GM23248 (cell line): ENCODE measurements at regions not wholly inside any gene's neighbourhood (a gene's known extent, or its start where the extent isn't known, plus 50 kb on each side); places are given as distances from the start of the nearest gene placed in this dataset.

Experiments
- DNase-seq: peaks from one replicate; pipeline ENCODE4 v3.0.0-alpha.2; 2015
- H2AFZ ChIP-seq: fragments of 200-600 bp; sonication (generic); 2 replicates; pipeline ENCODE4 v1.6.1; 2016; ENCODE audit warnings: antibody characterized with exemption
- H3F3A ChIP-seq: fragments of 200-600 bp; sonication (generic); 2 replicates; pipeline ENCODE4 v1.6.1; 2016; ENCODE audit warnings: mild to moderate bottlenecking, antibody characterized with exemption, mixed run types; ENCODE audit not compliant: insufficient read depth
- H3K27ac ChIP-seq: fragments of 200-600 bp; sonication (generic); 2 replicates; pipeline ENCODE4 v1.5.1; 2016; ENCODE audit warnings: mild to moderate bottlenecking
- H3K27me3 ChIP-seq: fragments of 200-600 bp; sonication (generic); replicated peaks from 2 replicates; pipeline ENCODE4 v1.6.1; 2016; ENCODE audit warnings: mild to moderate bottlenecking; ENCODE audit not compliant: insufficient read depth
- H3K36me3 ChIP-seq: fragments of 200-600 bp; sonication (generic); 2 replicates; pipeline ENCODE4 v1.6.1; 2016; ENCODE audit warnings: low read depth, mild to moderate bottlenecking
- H3K4me1 ChIP-seq: fragments of 200-600 bp; sonication (generic); 2 replicates; pipeline ENCODE4 v1.6.1; 2016; ENCODE audit warnings: mild to moderate bottlenecking; ENCODE audit not compliant: insufficient read depth
- H3K4me2 ChIP-seq: fragments of 200-600 bp; sonication (generic); one replicate; pipeline ENCODE4 v1.6.1; 2016; ENCODE audit warnings: mild to moderate bottlenecking; ENCODE audit not compliant: unreplicated experiment
- H3K4me3 ChIP-seq: fragments of 200-600 bp; sonication (generic); 2 replicates; pipeline ENCODE4 v1.5.1; 2016; ENCODE audit warnings: mild to moderate bottlenecking
- H3K79me2 ChIP-seq: fragments of 200-600 bp; sonication (generic); 2 replicates; pipeline ENCODE4 v1.6.1; 2016; ENCODE audit warnings: mild to moderate bottlenecking; ENCODE audit not compliant: insufficient read depth
- H3K9ac ChIP-seq: fragments of 200-600 bp; sonication (generic); 2 replicates; pipeline ENCODE4 v1.6.1; 2016; ENCODE audit warnings: mild to moderate bottlenecking
- H3K9me2 ChIP-seq: fragments of 200-600 bp; sonication (generic); 2 replicates; pipeline ENCODE4 v1.6.1; 2016; ENCODE audit warnings: mixed run types, mild to moderate bottlenecking, moderate library complexity; ENCODE audit not compliant: insufficient read depth
- H3K9me3 ChIP-seq: fragments of 200-600 bp; sonication (generic); one replicate; pipeline ENCODE4 v1.6.1; 2017; ENCODE audit warnings: low read depth
- H4K20me1 ChIP-seq: fragments of 200-600 bp; sonication (generic); 2 replicates; pipeline ENCODE4 v1.6.0; 2016; ENCODE audit not compliant: insufficient read depth
- EZH2 ChIP-seq: fragments of 200-600 bp; sonication (generic); IDR thresholded peaks from 2 replicates; pipeline ENCODE4 v1.6.1; 2018; ENCODE audit warnings: antibody characterized with exemption, mild to moderate bottlenecking; ENCODE audit not compliant: insufficient read depth, poor library complexity, severe bottlenecking
- EZH2phosphoT487 ChIP-seq: fragments of 200-600 bp; sonication (generic); IDR thresholded peaks from 2 replicates; pipeline ENCODE4 v1.6.1; 2018; ENCODE audit warnings: antibody characterized with exemption, moderate library complexity, mild to moderate bottlenecking, low read depth; ENCODE audit not compliant: insufficient read depth
- WGBS, 2 experiments: methylation state at CpG; one replicate each; pipeline ENCODE4 v1.1.6; 2015 to 2017; ENCODE audit warnings: low lambda C conversion rate in 2 of 2, low coverage in 1 of 2; ENCODE audit errors: missing lambda C conversion rate in 2 of 2; 5-methylcytosine and 5-hydroxymethylcytosine counted together
- in situ Hi-C: fragments of 300-500 bp; cut with MboI; formaldehyde crosslinking; loops from 2 replicates; pipeline ENCODE4 v1.15.0; 2020

DNA sequence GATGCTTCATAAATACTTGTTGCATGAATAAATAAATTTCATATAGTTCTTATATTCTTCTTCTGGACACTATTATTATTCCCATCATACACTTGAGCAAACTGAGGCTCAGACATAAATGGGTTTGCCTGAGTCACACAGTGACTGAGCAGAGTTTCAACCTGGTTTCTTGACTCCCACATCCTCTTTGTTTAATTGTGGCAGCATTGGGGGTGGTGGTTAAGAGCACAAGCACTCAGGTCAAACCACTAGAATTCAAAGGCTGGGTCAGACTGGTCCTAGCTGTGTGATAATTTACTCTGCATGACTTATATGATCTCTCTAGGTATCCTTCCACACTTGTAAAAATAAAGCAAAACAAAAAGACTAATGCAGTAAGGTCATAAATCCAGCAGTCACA is 274.9 kb upstream of the SRRM4 start:
- no peak overlapping the region for H3K27ac ChIP-seq
- H3K4me2 ChIP-seq, result no peak overlapping the region
- no peak for TF ChIP-seq EZH2phosphoT487
- no peak for TF ChIP-seq EZH2
- no peaks in the 10 kb centered on the region for H3K9me2 ChIP-seq
- H3K4me3 ChIP-seq, result no peak overlapping the region
- in situ Hi-C loops, result no loop called here
- no peak overlapping the region for H2AFZ ChIP-seq
- no peaks in the 10 kb centered on the region for H3K4me1 ChIP-seq
- no peaks in the 10 kb centered on the region for H3K9me3 ChIP-seq
- H3F3A ChIP-seq, result no peaks in the 10 kb centered on the region
- no peak for DNase-seq
- H3K9ac ChIP-seq, result no peak overlapping the region
- H3K79me2 ChIP-seq, result no peaks in the 10 kb centered on the region
- no peaks in the 10 kb centered on the region for H4K20me1 ChIP-seq
- no peaks in the 10 kb centered on the region for H3K27me3 ChIP-seq
- no peaks in the 10 kb centered on the region for H3K36me3 ChIP-seq

DNA sequence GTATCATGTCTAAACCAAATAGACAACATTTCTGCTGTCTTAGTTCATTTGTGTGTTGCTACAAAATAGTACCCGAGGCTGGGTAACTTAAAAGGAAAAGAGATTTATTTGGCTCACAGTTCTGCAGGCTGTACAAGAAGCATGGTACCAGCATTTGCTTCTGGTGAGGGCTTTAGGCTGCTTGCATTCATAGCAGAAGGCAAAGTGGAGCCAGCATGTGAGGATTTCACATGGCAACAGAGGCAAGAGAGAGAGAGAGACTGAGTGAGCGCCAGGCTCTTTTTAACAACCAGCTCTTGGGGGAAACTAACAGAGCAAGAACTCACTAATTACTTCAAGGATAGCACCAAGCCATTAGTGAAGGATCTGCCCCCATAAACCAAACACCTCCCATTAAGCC is 271.4 kb upstream of the SRRM4 start:
- no peaks in the 10 kb centered on the region for H4K20me1 ChIP-seq
- no peak overlapping the region for H3K27ac ChIP-seq
- no peak for DNase-seq
- 5 to 17% methylated on average over 2 of the region's 2 CpGs for WGBS, 2 experiments
- H3K9ac ChIP-seq, result no peak overlapping the region
- H3K4me2 ChIP-seq, result no peak overlapping the region
- no peak overlapping the region for H2AFZ ChIP-seq
- no peaks in the 10 kb centered on the region for H3K9me2 ChIP-seq
- H3K4me1 ChIP-seq, result no peaks in the 10 kb centered on the region
- in situ Hi-C loops, result no loop called here
- TF ChIP-seq EZH2phosphoT487 (no peak), EZH2 (no peak)
- no peaks in the 10 kb centered on the region for H3F3A ChIP-seq
- H3K9me3 ChIP-seq, result no peaks in the 10 kb centered on the region
- H3K27me3 ChIP-seq, result no peaks in the 10 kb centered on the region
- H3K36me3 ChIP-seq, result no peaks in the 10 kb centered on the region
- no peaks in the 10 kb centered on the region for H3K79me2 ChIP-seq
- H3K4me3 ChIP-seq, result no peak overlapping the region

DNA sequence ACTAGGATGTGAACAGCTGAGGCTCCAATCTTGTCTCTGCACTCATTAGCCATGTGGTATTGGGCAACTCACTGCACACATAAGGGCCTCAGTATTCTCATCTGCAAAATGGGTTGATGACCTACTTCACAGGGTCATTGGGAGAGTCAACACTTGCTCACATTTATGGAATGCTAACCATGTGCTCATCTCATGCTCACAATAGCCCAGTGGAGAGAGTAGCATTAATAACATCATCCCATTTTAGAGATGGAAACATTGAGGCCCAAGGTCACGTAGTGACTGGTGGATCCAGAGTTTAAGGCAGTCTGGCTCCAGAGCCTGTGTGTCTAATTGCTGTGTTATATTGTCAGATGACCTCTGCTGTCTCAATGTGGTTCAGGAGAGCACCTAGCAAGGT is 270.2 kb upstream of the SRRM4 start:
- 6 to 20% methylated on average over 1 of the region's 1 CpG for WGBS, 2 experiments
- Histone ChIP-seq H3K4me3 (no peak overlapping the region), H3K27ac (no peak overlapping the region), H3K9ac (no peak overlapping the region), H2AFZ (no peak overlapping the region), H3F3A (no peaks in the 10 kb centered on the region), H3K9me3 (no peaks in the 10 kb centered on the region), H3K9me2 (no peaks in the 10 kb centered on the region), H3K79me2 (no peaks in the 10 kb centered on the region), H4K20me1 (no peaks in the 10 kb centered on the region), H3K4me1 (no peaks in the 10 kb centered on the region), H3K36me3 (no peaks in the 10 kb centered on the region), H3K4me2 (no peak overlapping the region), H3K27me3 (no peaks in the 10 kb centered on the region)
- DNase-seq, result no peak
- in situ Hi-C loops, result no loop called here
- no peak for TF ChIP-seq EZH2
- TF ChIP-seq EZH2phosphoT487, result no peak

DNA sequence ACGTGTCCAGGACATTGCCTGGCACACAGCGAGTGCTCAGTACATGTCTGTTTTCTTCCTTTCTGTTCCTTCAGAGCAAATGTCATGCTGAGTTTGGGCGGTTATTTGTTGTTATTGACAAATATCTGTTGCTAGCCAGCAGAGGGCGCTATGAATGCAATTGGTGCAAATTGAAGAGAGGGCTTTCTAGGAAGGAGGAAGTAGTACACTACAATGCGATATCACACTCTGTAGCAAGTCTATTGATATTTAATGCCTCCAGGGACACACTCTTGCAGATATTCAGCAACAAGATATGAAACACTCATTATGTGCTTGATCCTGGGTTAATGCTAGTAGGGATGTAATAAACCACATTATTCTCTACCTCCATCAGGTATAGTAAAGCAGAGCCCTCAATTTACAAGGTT is 267.3 kb upstream of the SRRM4 start:
- Histone ChIP-seq H3K79me2 (no peaks in the 10 kb centered on the region), H3K27me3 (no peaks in the 10 kb centered on the region)

DNA sequence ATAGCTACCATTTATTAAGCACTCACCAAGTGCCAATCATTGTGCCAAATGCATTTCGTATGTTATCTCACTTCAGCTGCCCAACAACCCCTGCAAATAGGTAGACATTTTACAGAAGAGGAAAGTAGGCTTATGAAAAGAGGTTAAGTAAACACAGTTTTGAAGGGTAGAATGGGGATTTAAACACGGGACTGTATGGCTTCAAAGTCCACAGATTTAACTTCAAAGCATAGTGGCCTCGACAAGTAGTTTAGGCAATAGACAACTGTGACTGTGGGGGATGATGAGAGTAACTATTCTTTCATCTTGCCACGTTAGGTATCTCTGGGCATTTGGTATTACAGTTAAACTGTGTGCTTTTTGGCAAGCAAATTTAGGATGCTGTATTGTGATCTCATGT is 266.8 kb upstream of the SRRM4 start:
- 2 to 3% methylated on average over 4 of the region's 4 CpGs for WGBS, 2 experiments
- Histone ChIP-seq H3K4me3 (no peak overlapping the region), H3K9ac (no peak overlapping the region), H3K36me3 (no peaks in the 10 kb centered on the region), H3K9me3 (no peaks in the 10 kb centered on the region), H3K79me2 (no peaks in the 10 kb centered on the region), H3F3A (no peaks in the 10 kb centered on the region), H2AFZ (no peak overlapping the region), H4K20me1 (no peaks in the 10 kb centered on the region), H3K27me3 (no peaks in the 10 kb centered on the region), H3K27ac (no peak overlapping the region), H3K4me1 (no peaks in the 10 kb centered on the region), H3K4me2 (no peak overlapping the region), H3K9me2 (no peaks in the 10 kb centered on the region)
- TF ChIP-seq EZH2, result no peak
- TF ChIP-seq EZH2phosphoT487, result no peak
- DNase-seq, result no peak
- in situ Hi-C loops, result no loop called here

More for the DNA sequence above, 267.3 kb upstream of the SRRM4 start:
- TF ChIP-seq EZH2 (no peak), EZH2phosphoT487 (no peak)
- H3K9me2 ChIP-seq, result no peaks in the 10 kb centered on the region
- H3K9me3 ChIP-seq, result no peaks in the 10 kb centered on the region
- no peaks in the 10 kb centered on the region for H3K36me3 ChIP-seq
- peak; percentile 29 for DNase-seq
- no peak overlapping the region for H3K4me3 ChIP-seq
- H3K4me1 ChIP-seq, result no peaks in the 10 kb centered on the region
- no peak overlapping the region for H3K9ac ChIP-seq
- no peak overlapping the region for H3K27ac ChIP-seq
- in situ Hi-C loops, result no loop called here
- H3F3A ChIP-seq, result no peaks in the 10 kb centered on the region
- 3 to 7% methylated on average over 5 of the region's 5 CpGs for WGBS, 2 experiments
- no peak overlapping the region for H3K4me2 ChIP-seq
- no peak overlapping the region for H2AFZ ChIP-seq
- no peaks in the 10 kb centered on the region for H4K20me1 ChIP-seq
